Endodermal cell (in vitro differentiated cells): ENCODE measurements at regions not wholly inside any gene's neighbourhood (a gene's known extent, or its start where the extent isn't known, plus 50 kb on each side); places are given as distances from the start of the nearest gene placed in this dataset.
A peak's percentile ranks its signal among the peaks of the same experiment; 100 is the strongest.

ENCODE experiments used
- DNase-seq: peaks from one replicate; pipeline ENCODE4 v3.0.0-alpha.2; 2017
- H3K27ac ChIP-seq: 2 replicates; pipeline ENCODE4 v1.5.1; 2013; ENCODE audit warnings: mild to moderate bottlenecking, low read depth, low read length, moderate library complexity
- H3K27me3 ChIP-seq: 2 replicates; pipeline ENCODE4 v1.6.1; 2013; ENCODE audit warnings: mild to moderate bottlenecking, low read length, moderate library complexity; ENCODE audit not compliant: insufficient read depth, control insufficient read depth, poor library complexity, severe bottlenecking
- H3K36me3 ChIP-seq: 2 replicates; pipeline ENCODE4 v1.7.0; 2013; ENCODE audit warnings: mild to moderate bottlenecking, low read length, moderate library complexity; ENCODE audit not compliant: control insufficient read depth, insufficient read depth
- H3K4me1 ChIP-seq: one replicate; pipeline ENCODE4 v1.7.0; 2013; ENCODE audit warnings: low read length; ENCODE audit not compliant: control insufficient read depth, insufficient read depth
- H3K4me3 ChIP-seq: 2 replicates; pipeline ENCODE4 v1.5.1; 2013; ENCODE audit warnings: mild to moderate bottlenecking, low read length, moderate library complexity
- H3K9ac ChIP-seq: 2 replicates; pipeline ENCODE4 v1.6.1; 2013; ENCODE audit warnings: mild to moderate bottlenecking, low read length, moderate library complexity; ENCODE audit not compliant: poor library complexity, severe bottlenecking; ENCODE audit errors: extremely low read depth
- H3K9me3 ChIP-seq: 2 replicates; pipeline ENCODE4 v1.6.1; 2013; ENCODE audit warnings: mild to moderate bottlenecking, low read length, moderate library complexity; ENCODE audit not compliant: control insufficient read depth
- H3K27ac Mint-ChIP-seq: 2 replicates; pipeline ENCODE4 v1.8.0; 2020; ENCODE audit warnings: mixed read lengths
- H3K27me3 Mint-ChIP-seq: 2 replicates; pipeline ENCODE4 v1.8.0; 2021; ENCODE audit warnings: mild to moderate bottlenecking, mixed read lengths; ENCODE audit not compliant: insufficient read depth
- H3K36me3 Mint-ChIP-seq: 2 replicates; pipeline ENCODE4 v1.8.0; 2020; ENCODE audit warnings: low read depth, mixed read lengths
- H3K4me1 Mint-ChIP-seq: 2 replicates; pipeline ENCODE4 v1.8.0; 2020; ENCODE audit warnings: mixed read lengths
- H3K4me3 Mint-ChIP-seq: 2 replicates; pipeline ENCODE4 v1.8.0; 2020; ENCODE audit warnings: mild to moderate bottlenecking, moderate library complexity, mixed read lengths
- H3K9me3 Mint-ChIP-seq: 2 replicates; pipeline ENCODE4 v1.8.0; 2020; ENCODE audit warnings: mild to moderate bottlenecking, mixed read lengths
- WGBS, 2 experiments: methylation state at CpG; one replicate each; pipeline versions ENCODE4 v1.1.5 to v1.1.7; 2013; ENCODE audit warnings: missing lambda C conversion rate in 2 of 2, mixed read lengths in 1 of 2; ENCODE audit not compliant: insufficient coverage in 1 of 2, insufficient read length in 1 of 2; 5-methylcytosine and 5-hydroxymethylcytosine counted together
- TF ChIP-seq, protein P1 (sequence below): fragments of 200-600 bp; sonication (generic); conservative IDR thresholded peaks from 2 replicates; pipeline ENCODE4 v1.5.0; 2021; ENCODE audit warnings: antibody characterized with exemption, mild to moderate bottlenecking

DNA sequence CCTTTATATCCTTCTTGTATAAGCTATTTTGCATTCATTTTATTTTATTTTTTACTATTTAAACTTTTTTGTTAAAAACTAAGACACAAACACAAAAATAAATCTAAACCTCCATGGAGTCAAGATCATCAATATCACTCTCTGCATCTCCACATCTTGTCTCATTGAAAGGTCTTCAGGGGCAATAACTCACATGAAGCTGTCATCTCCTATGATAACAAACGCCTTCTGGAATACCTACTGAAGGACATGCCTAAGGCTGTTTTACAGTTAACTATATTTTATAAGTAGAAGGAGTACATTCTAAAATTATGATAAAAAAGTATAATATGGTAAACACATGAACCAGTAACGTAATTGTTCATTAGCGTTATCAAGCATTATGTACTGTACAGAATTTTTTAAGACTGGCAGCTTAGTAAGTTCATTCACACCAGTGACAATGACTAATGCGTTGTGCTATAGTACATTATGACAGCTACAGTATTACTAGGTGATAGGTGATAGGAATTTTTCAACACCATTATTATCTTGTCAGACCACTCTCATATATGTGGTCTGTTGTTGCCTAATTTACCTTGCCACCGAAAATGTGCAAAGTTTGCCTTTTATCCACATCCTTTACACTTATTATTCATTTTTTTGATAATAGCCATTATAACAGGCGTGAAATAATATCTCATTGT lies 390.7 kb upstream of the SLITRK1 start:
- no peaks in the 10 kb centered on the region for H3K9me3 ChIP-seq
- Mint-ChIP-seq H3K27me3 (no peaks in the 10 kb centered on the region), H3K4me3 (no peak overlapping the region), H3K9me3 (no peaks in the 10 kb centered on the region), H3K27ac (no peak overlapping the region), H3K4me1 (no peaks in the 10 kb centered on the region), H3K36me3 (no peaks in the 10 kb centered on the region)
- H3K4me1 ChIP-seq: no peaks in the 10 kb centered on the region
- no peaks in the 10 kb centered on the region for H3K27me3 ChIP-seq
- TF ChIP-seq, protein P1, sequence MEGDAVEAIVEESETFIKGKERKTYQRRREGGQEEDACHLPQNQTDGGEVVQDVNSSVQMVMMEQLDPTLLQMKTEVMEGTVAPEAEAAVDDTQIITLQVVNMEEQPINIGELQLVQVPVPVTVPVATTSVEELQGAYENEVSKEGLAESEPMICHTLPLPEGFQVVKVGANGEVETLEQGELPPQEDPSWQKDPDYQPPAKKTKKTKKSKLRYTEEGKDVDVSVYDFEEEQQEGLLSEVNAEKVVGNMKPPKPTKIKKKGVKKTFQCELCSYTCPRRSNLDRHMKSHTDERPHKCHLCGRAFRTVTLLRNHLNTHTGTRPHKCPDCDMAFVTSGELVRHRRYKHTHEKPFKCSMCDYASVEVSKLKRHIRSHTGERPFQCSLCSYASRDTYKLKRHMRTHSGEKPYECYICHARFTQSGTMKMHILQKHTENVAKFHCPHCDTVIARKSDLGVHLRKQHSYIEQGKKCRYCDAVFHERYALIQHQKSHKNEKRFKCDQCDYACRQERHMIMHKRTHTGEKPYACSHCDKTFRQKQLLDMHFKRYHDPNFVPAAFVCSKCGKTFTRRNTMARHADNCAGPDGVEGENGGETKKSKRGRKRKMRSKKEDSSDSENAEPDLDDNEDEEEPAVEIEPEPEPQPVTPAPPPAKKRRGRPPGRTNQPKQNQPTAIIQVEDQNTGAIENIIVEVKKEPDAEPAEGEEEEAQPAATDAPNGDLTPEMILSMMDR: no peak
- H3K4me3 ChIP-seq: no peak overlapping the region
- no peak for DNase-seq
- H3K9ac ChIP-seq: no peak overlapping the region
- no peaks in the 10 kb centered on the region for H3K36me3 ChIP-seq
- WGBS, 2 experiments: 95 to 98% methylated on average over 4 to 5 of the region's 6 CpGs
- no peak overlapping the region for H3K27ac ChIP-seq

DNA sequence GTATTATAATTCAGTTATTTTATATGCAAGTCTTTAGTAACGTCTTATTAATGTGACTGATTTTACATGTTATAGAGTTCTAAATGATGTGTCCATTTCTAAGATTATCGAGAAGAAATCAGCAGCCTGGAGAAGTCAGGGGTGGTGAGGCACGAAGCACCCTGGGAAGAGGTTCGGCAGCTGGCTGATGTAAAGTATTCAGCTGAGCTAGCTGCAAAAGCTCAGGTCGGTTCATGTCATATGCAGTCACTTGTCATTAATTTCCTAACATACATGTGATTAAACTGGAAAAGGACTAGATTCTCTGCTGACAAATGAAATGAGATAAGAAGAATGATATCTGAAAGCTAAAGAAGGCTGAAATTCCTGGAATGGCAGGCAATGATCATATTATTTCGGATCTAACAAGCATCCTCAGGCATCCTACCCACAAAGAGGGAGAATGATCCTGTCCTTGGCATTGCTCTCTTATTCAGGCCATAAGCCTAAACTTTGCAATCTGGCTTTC lies 383.0 kb upstream of the SLITRK1 start:
- no peak for DNase-seq
- no peak overlapping the region for H3K27ac Mint-ChIP-seq
- H3K4me3 Mint-ChIP-seq: no peak overlapping the region
- no peaks in the 10 kb centered on the region for H3K36me3 Mint-ChIP-seq
- TF ChIP-seq, protein P1: no peak
- WGBS, 2 experiments: 87 to 90% methylated on average over 4 to 6 of the region's 6 CpGs
- no peaks in the 10 kb centered on the region for H3K9me3 Mint-ChIP-seq
- no peak overlapping the region for H3K9ac ChIP-seq
- no peaks in the 10 kb centered on the region for H3K9me3 ChIP-seq
- H3K27me3 ChIP-seq: no peaks in the 10 kb centered on the region
- no peak overlapping the region for H3K4me3 ChIP-seq
- H3K4me1 Mint-ChIP-seq: no peaks in the 10 kb centered on the region
- H3K36me3 ChIP-seq: no peaks in the 10 kb centered on the region
- H3K27ac ChIP-seq: no peak overlapping the region
- no peaks in the 10 kb centered on the region for H3K27me3 Mint-ChIP-seq
- no peaks in the 10 kb centered on the region for H3K4me1 ChIP-seq

DNA sequence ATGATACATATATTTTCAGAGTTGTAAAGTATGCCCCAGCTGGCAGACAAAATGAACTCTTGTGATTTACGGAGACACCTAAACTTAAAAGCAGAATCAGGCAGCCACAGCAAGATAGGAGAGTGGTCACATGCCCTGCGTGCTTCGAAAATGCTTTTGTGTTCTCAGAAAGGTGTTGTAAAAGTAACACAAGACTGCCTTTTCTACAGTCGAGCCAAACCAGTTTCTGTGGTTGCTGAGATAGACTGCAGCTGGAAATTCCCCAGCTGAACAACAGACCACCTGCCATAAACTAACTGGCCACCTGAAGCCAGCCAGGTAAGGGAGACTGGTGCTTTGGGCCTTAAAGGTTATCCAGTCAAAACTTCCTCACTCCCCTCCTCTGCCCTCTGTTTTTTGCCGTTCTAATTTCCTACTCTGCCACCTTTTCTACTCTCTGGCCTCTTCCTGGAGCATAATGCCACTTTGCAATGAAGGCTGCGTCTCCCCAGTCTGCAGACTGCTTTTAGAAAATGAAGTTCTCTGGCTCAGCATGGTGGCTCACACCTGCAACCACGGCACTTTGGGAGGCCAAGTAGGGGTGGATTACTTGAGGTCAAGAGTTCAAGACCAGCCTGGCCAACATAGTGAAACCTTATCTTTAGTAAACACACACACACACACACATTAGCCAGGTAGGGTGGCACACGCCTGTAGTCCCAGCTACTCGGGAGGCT lies 381.2 kb upstream of the SLITRK1 start:
- no peaks in the 10 kb centered on the region for H3K9me3 Mint-ChIP-seq
- no peak overlapping the region for H3K4me3 Mint-ChIP-seq
- Histone ChIP-seq H3K9me3 (no peaks in the 10 kb centered on the region), H3K36me3 (no peaks in the 10 kb centered on the region), H3K9ac (no peak overlapping the region), H3K27ac (no peak overlapping the region), H3K4me1 (no peaks in the 10 kb centered on the region), H3K27me3 (no peaks in the 10 kb centered on the region), H3K4me3 (no peak overlapping the region)
- no peaks in the 10 kb centered on the region for H3K27me3 Mint-ChIP-seq
- no peak overlapping the region for H3K27ac Mint-ChIP-seq
- no peaks in the 10 kb centered on the region for H3K4me1 Mint-ChIP-seq
- 95 to 100% methylated on average over 3 to 9 of the region's 9 CpGs for WGBS, 2 experiments
- peak; percentile 47 for DNase-seq
- TF ChIP-seq, protein P1: no peak
- no peaks in the 10 kb centered on the region for H3K36me3 Mint-ChIP-seq
